ENCODE measurements at regions not wholly inside any gene's neighbourhood (a gene's known extent, or its start where the extent isn't known, plus 50 kb on each side); places are given as distances from the start of the nearest gene placed in this dataset.

GRCh38 chr2:12642332-12642731 lies 74.4 kb upstream of the TRIB2 start:
- peaks cover 23% of the 10 kb centered on the region for H3K27me3 Mint-ChIP-seq (ENCODE audit: insufficient read depth)
- H3K4me1 Mint-ChIP-seq (ENCODE audit: low read depth), result peaks cover 6% of the 10 kb centered on the region; the same call in 1 of the 2 replicates
- H3K4me3 Mint-ChIP-seq, result no peak overlapping the region
- H3K9me3 Mint-ChIP-seq, result peaks cover 13% of the 10 kb centered on the region; the same call in 1 of the 2 replicates
- no peak for TF ChIP-seq CTCF (IDR thresholded peaks at IDR 0.05)
- no peak for DNase-seq
- H3K36me3 Mint-ChIP-seq (ENCODE audit: low read depth), result peaks cover 12% of the 10 kb centered on the region; the same call in 1 of the 2 replicates
- no peak overlapping the region for H3K27ac Mint-ChIP-seq

GRCh38 chr2:12642859-12643258 lies 73.9 kb upstream of the TRIB2 start:
- peaks cover 4% of the 10 kb centered on the region; the same call in 1 of the 2 replicates for H3K4me1 Mint-ChIP-seq (ENCODE audit: low read depth)
- peaks cover 12% of the 10 kb centered on the region; the same call in 1 of the 2 replicates for H3K36me3 Mint-ChIP-seq (ENCODE audit: low read depth)
- H3K27ac Mint-ChIP-seq, result no peak overlapping the region
- H3K27me3 Mint-ChIP-seq (ENCODE audit: insufficient read depth), result peaks cover 23% of the 10 kb centered on the region
- DNase-seq, result no peak
- peaks cover 13% of the 10 kb centered on the region; the same call in 1 of the 2 replicates for H3K9me3 Mint-ChIP-seq
- TF ChIP-seq CTCF (IDR thresholded peaks at IDR 0.05), result no peak
- H3K4me3 Mint-ChIP-seq, result no peak overlapping the region

- H3K4me3 Mint-ChIP-seq, result no peak overlapping the region
- no peak for DNase-seq
- H3K9me3 Mint-ChIP-seq, result peaks cover 13% of the 10 kb centered on the region; the same call in 1 of the 2 replicates
- peaks cover 12% of the 10 kb centered on the region; the same call in 1 of the 2 replicates for H3K36me3 Mint-ChIP-seq (ENCODE audit: low read depth)
- H3K27me3 Mint-ChIP-seq (ENCODE audit: insufficient read depth), result peaks cover 29% of the 10 kb centered on the region
- no peak for TF ChIP-seq CTCF (IDR thresholded peaks at IDR 0.05)
- H3K4me1 Mint-ChIP-seq (ENCODE audit: low read depth), result no peaks in the 10 kb centered on the region
- no peak overlapping the region for H3K27ac Mint-ChIP-seq
Measured at GRCh38 chr2:12649602-12650400, 66.9 kb upstream of the TRIB2 start.

GRCh38 chr2:12651641-12652040 lies 65.1 kb upstream of the TRIB2 start:
- Mint-ChIP-seq H3K4me1 (ENCODE audit: low read depth) (no peaks in the 10 kb centered on the region), H3K36me3 (ENCODE audit: low read depth) (0 out of 2 replicates have a peak, but pooled peaks cover 4% of the 10 kb centered on the region), H3K4me3 (no peak overlapping the region), H3K27me3 (ENCODE audit: insufficient read depth) (peaks cover 30% of the 10 kb centered on the region), H3K9me3 (peaks cover 3% of the 10 kb centered on the region; the same call in 1 of the 2 replicates), H3K27ac (no peak overlapping the region)
- DNase-seq, result no peak
- no peak for TF ChIP-seq CTCF (IDR thresholded peaks at IDR 0.05)

- H3K36me3 Mint-ChIP-seq (ENCODE audit: low read depth), result no peaks in the 10 kb centered on the region
- H3K4me1 Mint-ChIP-seq (ENCODE audit: low read depth), result no peaks in the 10 kb centered on the region
- TF ChIP-seq CTCF (IDR thresholded peaks at IDR 0.05), result no peak
- no peak overlapping the region for H3K27ac Mint-ChIP-seq
- no peaks in the 10 kb centered on the region for H3K9me3 Mint-ChIP-seq
- peaks cover 32% of the 10 kb centered on the region for H3K27me3 Mint-ChIP-seq (ENCODE audit: insufficient read depth)
- no peak overlapping the region for H3K4me3 Mint-ChIP-seq
- no peak for DNase-seq
Measured at GRCh38 chr2:12652723-12653122, 64.0 kb upstream of the TRIB2 start.

All from HFFc6 (cell line).